ENCODE measurements at regions not wholly inside any gene's neighbourhood (a gene's known extent, or its start where the extent isn't known, plus 50 kb on each side); places are given as distances from the start of the nearest gene placed in this dataset.

DNA sequence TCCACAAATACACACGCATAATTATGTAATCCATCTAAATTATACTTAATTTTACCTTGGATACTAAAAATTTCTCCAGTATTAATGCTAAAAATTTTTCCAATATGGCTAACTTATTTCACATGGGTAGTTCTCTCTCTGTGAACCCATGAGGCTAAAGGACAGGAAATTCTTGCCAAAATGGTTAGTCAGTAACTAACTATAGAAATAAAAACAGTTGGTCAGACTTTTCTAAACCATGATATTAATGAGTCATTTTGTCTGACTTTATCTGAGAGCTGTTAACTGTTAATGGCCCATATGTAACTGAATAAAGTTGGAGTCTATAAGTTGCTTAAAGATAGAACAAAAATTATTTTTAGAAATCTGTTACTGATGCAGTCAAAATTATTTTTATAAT, 549.4 kb downstream of the TLL1 start:
- no peaks in the 10 kb centered on the region for H3K4me1 Mint-ChIP-seq (ENCODE audit: low read depth, unreplicated experiment)
- H3K4me3 Mint-ChIP-seq (ENCODE audit: unreplicated experiment), result no peak overlapping the region
- H3K9me3 Mint-ChIP-seq (ENCODE audit: unreplicated experiment), result no peaks in the 10 kb centered on the region
- H3K27ac Mint-ChIP-seq (ENCODE audit: unreplicated experiment), result no peak overlapping the region
- no peaks in the 10 kb centered on the region for H3K27me3 Mint-ChIP-seq (ENCODE audit: unreplicated experiment)
- DNase-seq, result no peak
- TF ChIP-seq, protein P1, sequence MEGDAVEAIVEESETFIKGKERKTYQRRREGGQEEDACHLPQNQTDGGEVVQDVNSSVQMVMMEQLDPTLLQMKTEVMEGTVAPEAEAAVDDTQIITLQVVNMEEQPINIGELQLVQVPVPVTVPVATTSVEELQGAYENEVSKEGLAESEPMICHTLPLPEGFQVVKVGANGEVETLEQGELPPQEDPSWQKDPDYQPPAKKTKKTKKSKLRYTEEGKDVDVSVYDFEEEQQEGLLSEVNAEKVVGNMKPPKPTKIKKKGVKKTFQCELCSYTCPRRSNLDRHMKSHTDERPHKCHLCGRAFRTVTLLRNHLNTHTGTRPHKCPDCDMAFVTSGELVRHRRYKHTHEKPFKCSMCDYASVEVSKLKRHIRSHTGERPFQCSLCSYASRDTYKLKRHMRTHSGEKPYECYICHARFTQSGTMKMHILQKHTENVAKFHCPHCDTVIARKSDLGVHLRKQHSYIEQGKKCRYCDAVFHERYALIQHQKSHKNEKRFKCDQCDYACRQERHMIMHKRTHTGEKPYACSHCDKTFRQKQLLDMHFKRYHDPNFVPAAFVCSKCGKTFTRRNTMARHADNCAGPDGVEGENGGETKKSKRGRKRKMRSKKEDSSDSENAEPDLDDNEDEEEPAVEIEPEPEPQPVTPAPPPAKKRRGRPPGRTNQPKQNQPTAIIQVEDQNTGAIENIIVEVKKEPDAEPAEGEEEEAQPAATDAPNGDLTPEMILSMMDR (IDR thresholded peaks at IDR 0.05; ENCODE audit: partially characterized antibody, unreplicated experiment), result no peak
- no peaks in the 10 kb centered on the region for H3K36me3 Mint-ChIP-seq (ENCODE audit: unreplicated experiment)

DNA sequence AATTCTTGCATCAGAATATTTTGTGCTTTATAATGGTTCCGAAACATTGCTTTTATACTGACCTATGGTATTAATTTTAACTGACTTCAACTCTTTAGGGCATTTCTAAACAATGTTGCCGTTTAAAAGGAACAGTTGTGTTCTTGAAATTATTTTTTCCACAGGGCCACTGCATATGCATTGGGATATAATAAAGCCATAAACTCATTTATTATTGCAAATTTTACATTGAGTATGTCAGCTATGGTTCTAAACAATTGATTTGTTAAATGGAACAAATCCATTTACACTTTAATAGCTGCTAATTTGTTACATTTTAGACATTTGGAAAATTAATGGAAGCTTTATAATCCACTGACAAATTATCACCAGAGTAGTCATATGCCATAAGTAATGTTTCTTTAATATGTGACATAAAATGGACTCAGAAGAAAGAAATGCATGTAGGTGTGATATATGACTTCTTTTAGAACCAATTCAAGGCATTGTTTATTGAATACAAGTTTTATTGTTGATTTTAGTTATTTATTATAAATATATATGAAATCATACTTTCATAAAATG, 553.3 kb downstream of the TLL1 start:
- Mint-ChIP-seq H3K4me1 (ENCODE audit: low read depth, unreplicated experiment) (no peaks in the 10 kb centered on the region), H3K9me3 (ENCODE audit: unreplicated experiment) (no peaks in the 10 kb centered on the region), H3K4me3 (ENCODE audit: unreplicated experiment) (no peak overlapping the region), H3K27ac (ENCODE audit: unreplicated experiment) (no peak overlapping the region), H3K27me3 (ENCODE audit: unreplicated experiment) (no peaks in the 10 kb centered on the region), H3K36me3 (ENCODE audit: unreplicated experiment) (no peaks in the 10 kb centered on the region)
- no peak for DNase-seq
- TF ChIP-seq, protein P1 (IDR thresholded peaks at IDR 0.05; ENCODE audit: partially characterized antibody, unreplicated experiment), result no peak

DNA sequence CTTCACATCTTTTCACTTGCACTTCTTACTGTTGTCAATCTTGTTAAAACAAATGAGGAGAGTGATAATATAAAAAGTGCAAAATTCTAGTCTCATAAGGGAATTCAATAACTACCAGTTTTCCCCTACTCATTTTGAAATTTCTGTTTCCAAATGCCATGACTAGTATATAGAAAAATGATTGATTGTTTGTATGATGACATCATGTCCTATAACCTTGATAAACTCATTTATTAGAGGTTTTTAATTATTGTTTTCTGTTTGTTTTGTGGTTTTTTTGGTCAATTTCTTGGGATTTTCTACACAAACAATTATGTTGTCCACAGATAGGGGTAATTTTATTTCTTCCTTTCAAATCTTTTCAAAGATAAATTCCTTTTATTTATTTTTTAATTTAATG, 559.1 kb downstream of the TLL1 start:
- H3K9me3 Mint-ChIP-seq (ENCODE audit: unreplicated experiment), result peaks cover 1% of the 10 kb centered on the region
- H3K27me3 Mint-ChIP-seq (ENCODE audit: unreplicated experiment), result no peaks in the 10 kb centered on the region
- DNase-seq, result no peak
- H3K27ac Mint-ChIP-seq (ENCODE audit: unreplicated experiment), result no peak overlapping the region
- no peaks in the 10 kb centered on the region for H3K36me3 Mint-ChIP-seq (ENCODE audit: unreplicated experiment)
- TF ChIP-seq, protein P1 (IDR thresholded peaks at IDR 0.05; ENCODE audit: partially characterized antibody, unreplicated experiment), result no peak
- no peak overlapping the region for H3K4me3 Mint-ChIP-seq (ENCODE audit: unreplicated experiment)
- H3K4me1 Mint-ChIP-seq (ENCODE audit: low read depth, unreplicated experiment), result no peaks in the 10 kb centered on the region

DNA sequence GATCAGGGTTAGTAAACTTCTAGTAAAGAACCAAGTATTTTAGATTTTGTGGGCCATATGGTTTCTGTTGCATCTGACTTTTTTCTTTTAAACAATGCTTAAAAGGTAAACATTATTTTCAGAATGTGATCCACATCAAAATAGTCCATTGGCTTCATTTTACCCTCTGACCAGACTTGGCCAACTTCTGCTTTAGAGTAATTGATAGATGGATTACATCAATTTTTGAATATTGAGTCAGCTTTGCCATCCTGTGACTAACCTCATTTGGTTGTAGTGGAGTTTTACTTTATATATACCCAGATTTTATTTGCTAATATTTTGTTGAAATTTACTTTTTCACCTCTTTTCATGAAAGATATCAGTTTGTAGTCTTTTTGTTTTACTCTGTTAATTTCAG, 559.8 kb downstream of the TLL1 start:
- no peak overlapping the region for H3K27ac Mint-ChIP-seq (ENCODE audit: unreplicated experiment)
- H3K9me3 Mint-ChIP-seq (ENCODE audit: unreplicated experiment), result peaks cover 1% of the 10 kb centered on the region
- H3K36me3 Mint-ChIP-seq (ENCODE audit: unreplicated experiment), result no peaks in the 10 kb centered on the region
- no peak overlapping the region for H3K4me3 Mint-ChIP-seq (ENCODE audit: unreplicated experiment)
- no peak for DNase-seq
- TF ChIP-seq, protein P1 (IDR thresholded peaks at IDR 0.05; ENCODE audit: partially characterized antibody, unreplicated experiment), result no peak
- no peaks in the 10 kb centered on the region for H3K27me3 Mint-ChIP-seq (ENCODE audit: unreplicated experiment)
- H3K4me1 Mint-ChIP-seq (ENCODE audit: low read depth, unreplicated experiment), result no peaks in the 10 kb centered on the region

DNA sequence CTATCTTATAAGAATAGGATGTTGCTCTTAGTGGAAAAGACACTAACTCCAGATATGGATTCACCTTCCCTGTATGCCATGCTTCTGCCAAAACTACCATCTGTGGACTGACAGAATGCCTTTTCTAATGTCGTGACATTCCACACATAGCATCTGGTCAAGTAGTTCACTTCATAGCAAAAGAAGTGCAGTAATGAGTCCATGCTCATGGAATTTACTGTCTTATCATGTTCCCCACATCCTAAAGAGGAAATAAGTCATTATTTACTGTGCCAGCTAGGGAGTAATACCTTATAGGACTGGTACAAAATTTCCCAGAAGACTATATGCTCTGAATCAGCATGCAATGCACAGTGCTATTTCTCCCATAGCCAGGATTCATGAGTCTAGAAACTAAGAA, 562.4 kb downstream of the TLL1 start:
- Mint-ChIP-seq H3K36me3 (ENCODE audit: unreplicated experiment) (no peaks in the 10 kb centered on the region), H3K27me3 (ENCODE audit: unreplicated experiment) (no peaks in the 10 kb centered on the region), H3K27ac (ENCODE audit: unreplicated experiment) (no peak overlapping the region), H3K9me3 (ENCODE audit: unreplicated experiment) (peaks cover 1% of the 10 kb centered on the region), H3K4me1 (ENCODE audit: low read depth, unreplicated experiment) (no peaks in the 10 kb centered on the region), H3K4me3 (ENCODE audit: unreplicated experiment) (no peak overlapping the region)
- DNase-seq, result no peak
- TF ChIP-seq, protein P1 (IDR thresholded peaks at IDR 0.05; ENCODE audit: partially characterized antibody, unreplicated experiment), result no peak
